ENCODE measurements at regions not wholly inside any gene's neighbourhood (a gene's known extent, or its start where the extent isn't known, plus 50 kb on each side); places are given as distances from the start of the nearest gene placed in this dataset.
A peak's percentile ranks its signal among the peaks of the same experiment; 100 is the strongest.

DNA sequence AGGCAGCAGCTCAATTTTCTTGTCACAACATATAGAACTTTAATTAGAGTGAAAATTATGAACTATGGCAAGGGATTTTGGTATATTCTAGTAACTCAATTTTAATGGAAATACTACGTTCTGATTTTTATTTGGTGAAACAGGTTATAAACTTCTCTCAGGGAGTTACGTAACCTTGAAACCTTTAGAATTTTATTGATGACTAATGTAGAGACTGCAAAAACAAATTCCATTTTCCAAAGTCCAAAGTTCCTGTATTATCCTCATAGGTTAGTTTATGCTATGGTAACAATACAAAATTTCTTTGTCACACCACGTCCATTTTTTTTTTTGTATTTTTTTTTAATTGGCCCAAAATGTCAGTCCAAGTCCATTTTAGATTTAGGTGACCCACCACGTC, 185.7 kb downstream of the KLF5 start:
- no peak for TF ChIP-seq CTCF (IDR thresholded peaks at IDR 0.05; ENCODE audit: unreplicated experiment in 3 of 3)
- Mint-ChIP-seq H3K36me3 (ENCODE audit: low read depth) (no peaks in the 10 kb centered on the region), H3K4me3 (no peak overlapping the region), H3K27ac (no peak overlapping the region), H3K9me3 (no peaks in the 10 kb centered on the region), H3K4me1 (peaks cover 8% of the 10 kb centered on the region), H3K27me3 (ENCODE audit: low read depth) (peaks cover 18% of the 10 kb centered on the region)

DNA sequence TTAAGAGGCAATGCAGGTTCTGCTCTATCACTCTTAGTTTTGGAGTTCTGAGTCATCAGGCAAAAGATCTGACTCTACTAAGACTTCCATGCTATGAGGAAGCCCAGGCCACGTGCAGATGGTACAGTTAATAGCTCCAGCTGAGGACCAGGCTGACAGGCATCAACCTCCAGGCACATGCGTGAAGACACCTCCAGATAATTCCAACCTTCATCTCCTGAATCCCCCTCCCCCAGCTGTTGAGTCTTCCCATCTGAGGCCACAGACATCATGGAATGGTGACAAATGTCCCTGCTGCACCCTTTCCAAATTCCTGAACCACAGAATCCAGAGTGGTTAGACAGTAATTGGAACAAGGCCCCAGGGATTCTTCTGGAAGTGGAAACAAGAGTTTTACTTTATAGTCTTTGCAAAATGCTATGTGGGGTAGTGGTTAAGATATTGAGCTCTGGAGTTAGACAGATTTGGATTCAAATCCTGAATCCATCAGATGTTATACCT, 183.8 kb downstream of the KLF5 start:
- Mint-ChIP-seq H3K9me3 (no peaks in the 10 kb centered on the region), H3K4me3 (no peak overlapping the region), H3K27ac (no peak overlapping the region), H3K27me3 (ENCODE audit: low read depth) (peaks cover 10% of the 10 kb centered on the region), H3K36me3 (ENCODE audit: low read depth) (no peaks in the 10 kb centered on the region), H3K4me1 (no peaks in the 10 kb centered on the region)
- TF ChIP-seq CTCF (IDR thresholded peaks at IDR 0.05; ENCODE audit: unreplicated experiment in 3 of 3): no peak

DNA sequence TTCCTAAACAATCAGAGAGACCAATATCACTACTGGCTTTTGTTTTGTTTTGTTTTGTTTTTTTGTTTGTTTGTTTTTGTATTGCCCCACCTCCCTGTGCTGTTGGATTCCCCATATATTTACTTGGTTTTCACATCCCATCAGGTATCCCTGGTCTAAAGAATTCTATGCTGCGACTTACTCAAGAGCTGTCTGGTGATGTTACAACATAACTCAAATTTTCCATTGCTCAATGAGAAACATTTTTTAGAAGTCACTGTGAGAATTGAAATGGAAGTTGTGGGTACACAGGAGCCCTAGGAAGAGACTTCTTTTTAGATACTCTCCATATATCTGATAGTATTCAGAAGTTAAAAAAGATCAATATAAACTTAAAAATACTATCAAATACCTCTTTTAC, 181.4 kb downstream of the KLF5 start:
- TF ChIP-seq CTCF (IDR thresholded peaks at IDR 0.05; ENCODE audit: unreplicated experiment in 3 of 3): no peak
- H3K4me3 Mint-ChIP-seq: no peak overlapping the region
- no peaks in the 10 kb centered on the region for H3K4me1 Mint-ChIP-seq
- H3K27me3 Mint-ChIP-seq (ENCODE audit: low read depth): no peaks in the 10 kb centered on the region
- H3K36me3 Mint-ChIP-seq (ENCODE audit: low read depth): no peaks in the 10 kb centered on the region
- H3K27ac Mint-ChIP-seq: no peak overlapping the region
- no peaks in the 10 kb centered on the region for H3K9me3 Mint-ChIP-seq

- H3K9me3 Mint-ChIP-seq: no peaks in the 10 kb centered on the region
- no peak overlapping the region for H3K4me3 Mint-ChIP-seq
- no peaks in the 10 kb centered on the region for H3K27me3 Mint-ChIP-seq (ENCODE audit: low read depth)
- no peaks in the 10 kb centered on the region for H3K4me1 Mint-ChIP-seq
- no peaks in the 10 kb centered on the region for H3K36me3 Mint-ChIP-seq (ENCODE audit: low read depth)
- H3K27ac Mint-ChIP-seq: peak overlapping the region in 1 of 3 experiments; percentile 49
- TF ChIP-seq CTCF (IDR thresholded peaks at IDR 0.05; ENCODE audit: unreplicated experiment in 3 of 3): no peak
Measured at GRCh38 chr13:73235385-73235784, 176.6 kb downstream of the KLF5 start.

DNA sequence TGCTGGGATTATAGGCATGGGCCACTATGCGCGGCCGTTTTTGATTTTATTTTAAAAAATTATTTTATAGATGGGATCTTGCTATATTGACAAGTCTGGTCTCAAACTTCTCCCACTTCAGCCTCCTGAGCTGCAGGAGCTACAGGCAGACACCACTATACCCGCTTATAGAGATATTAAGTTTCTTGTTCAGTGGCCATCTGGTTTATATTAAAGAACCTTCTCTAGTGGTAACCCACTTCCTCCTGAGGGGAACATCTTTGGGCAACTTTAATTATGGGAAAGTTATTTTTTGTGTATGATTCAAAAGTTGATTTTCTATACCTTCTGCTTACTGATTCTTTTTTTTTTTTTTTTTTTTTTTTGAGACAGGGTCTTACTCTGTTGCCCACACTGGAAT, 172.7 kb downstream of the KLF5 start:
- Mint-ChIP-seq H3K9me3 (no peaks in the 10 kb centered on the region), H3K4me1 (no peaks in the 10 kb centered on the region), H3K27me3 (ENCODE audit: low read depth) (no peaks in the 10 kb centered on the region), H3K4me3 (no peak overlapping the region), H3K36me3 (ENCODE audit: low read depth) (no peaks in the 10 kb centered on the region), H3K27ac (no peak overlapping the region)
- TF ChIP-seq CTCF (IDR thresholded peaks at IDR 0.05; ENCODE audit: unreplicated experiment in 3 of 3): no peak

GRCh38 chr13:73230716-73231115, 171.9 kb downstream of the KLF5 start:
- no peak for TF ChIP-seq CTCF (IDR thresholded peaks at IDR 0.05; ENCODE audit: unreplicated experiment in 3 of 3)
- H3K36me3 Mint-ChIP-seq (ENCODE audit: low read depth): no peaks in the 10 kb centered on the region
- no peaks in the 10 kb centered on the region for H3K4me1 Mint-ChIP-seq
- H3K4me3 Mint-ChIP-seq: no peak overlapping the region
- no peaks in the 10 kb centered on the region for H3K27me3 Mint-ChIP-seq (ENCODE audit: low read depth)
- H3K27ac Mint-ChIP-seq: no peak overlapping the region
- H3K9me3 Mint-ChIP-seq: no peaks in the 10 kb centered on the region

Data from nephron (organoid).